GM21737 (cell line): ENCODE measurements at regions not wholly inside any gene's neighbourhood (a gene's known extent, or its start where the extent isn't known, plus 50 kb on each side); places are given as distances from the start of the nearest gene placed in this dataset.
"Not testable (repeated sequence)": the region's sequence is repeated elsewhere in the genome, so short reads cannot be mapped to it uniquely, and the experiment has no call there.

Source experiments
- ATAC-seq: cut with Tn5 transposase; IDR thresholded peaks from one replicate; pipeline ENCODE4 v1.9.1; 2021; ENCODE audit warnings: mild to moderate bottlenecking, moderate library complexity; ENCODE audit not compliant: unreplicated experiment

DNA sequence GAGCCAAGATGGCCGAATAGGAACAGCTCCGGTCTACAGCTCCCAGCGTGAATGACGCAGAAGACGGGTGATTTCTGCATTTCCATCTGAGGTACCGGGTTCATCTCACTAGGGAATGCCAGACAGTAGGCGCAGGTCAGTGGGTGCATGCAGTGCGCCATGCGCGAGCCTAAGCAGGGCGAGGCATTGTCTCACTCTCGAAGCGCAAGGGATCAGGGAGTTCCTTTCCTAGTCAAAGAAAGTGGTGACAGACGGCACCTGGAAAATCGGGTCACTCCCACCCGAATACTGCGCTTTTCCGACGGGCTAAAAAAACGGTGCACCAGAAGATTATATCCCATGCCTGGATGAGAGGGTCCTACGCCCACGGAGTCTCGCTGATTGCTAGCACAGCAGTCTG is 600.1 kb downstream of the PRR16 start:
- ATAC-seq, result not testable (repeated sequence)

DNA sequence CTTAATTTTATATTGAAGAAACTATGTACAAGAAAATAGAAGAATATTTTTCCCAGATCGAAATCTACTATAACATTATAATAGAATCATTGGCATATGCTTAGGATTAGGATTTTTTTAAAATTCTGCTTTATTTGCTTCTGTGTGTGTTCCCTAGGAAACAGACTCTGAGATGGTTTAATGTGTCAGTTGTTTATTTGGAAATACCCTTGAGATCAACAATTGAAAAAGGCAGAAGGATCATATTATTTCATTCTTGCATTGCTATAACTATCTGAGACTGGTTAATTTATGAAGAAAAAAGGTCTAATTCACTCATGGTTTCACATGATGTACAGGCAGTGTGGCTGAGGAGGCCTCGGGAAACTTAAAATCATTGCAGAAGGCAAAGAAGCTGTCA is 622.6 kb downstream of the PRR16 start:
- no peak for ATAC-seq

DNA sequence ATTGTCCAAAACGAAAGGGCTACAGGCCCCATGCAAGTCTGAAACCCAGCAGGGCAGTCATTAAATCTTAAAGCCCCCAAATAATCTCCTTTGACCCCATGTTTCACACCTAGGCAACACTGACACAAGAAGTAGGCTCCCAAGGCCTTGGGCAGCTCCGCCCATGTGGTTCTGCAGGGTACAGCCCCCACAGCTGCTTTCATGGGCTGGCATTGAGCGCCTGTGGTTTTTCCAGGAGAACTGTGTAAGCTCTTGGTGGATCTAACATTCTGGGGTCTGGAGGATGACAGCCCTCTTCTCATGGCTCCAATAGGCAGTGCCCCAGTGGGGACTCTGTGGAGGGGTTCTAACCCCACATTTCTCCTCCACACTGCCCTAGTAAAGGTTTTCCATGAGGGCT is 623.5 kb downstream of the PRR16 start:
- no peak for ATAC-seq

DNA sequence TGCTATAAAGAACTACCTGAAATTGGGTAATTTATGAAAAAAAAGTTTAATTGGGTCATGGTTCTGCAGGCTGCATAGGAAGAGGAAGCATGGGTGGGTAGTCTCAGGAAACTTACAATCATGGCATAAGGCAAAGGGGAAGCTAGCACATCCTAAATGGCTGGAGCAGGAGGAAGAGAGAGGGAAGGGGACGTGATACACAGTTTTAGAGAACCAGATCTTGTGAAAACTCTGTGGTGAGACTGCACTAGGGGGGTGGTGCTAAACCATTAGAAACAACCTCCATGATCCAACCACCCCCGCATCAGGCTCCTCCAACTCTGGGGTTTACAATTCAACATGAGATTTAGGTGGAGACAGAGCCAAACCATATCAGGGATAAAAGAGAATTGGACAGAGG is 624.2 kb downstream of the PRR16 start:
- ATAC-seq, result no peak

DNA sequence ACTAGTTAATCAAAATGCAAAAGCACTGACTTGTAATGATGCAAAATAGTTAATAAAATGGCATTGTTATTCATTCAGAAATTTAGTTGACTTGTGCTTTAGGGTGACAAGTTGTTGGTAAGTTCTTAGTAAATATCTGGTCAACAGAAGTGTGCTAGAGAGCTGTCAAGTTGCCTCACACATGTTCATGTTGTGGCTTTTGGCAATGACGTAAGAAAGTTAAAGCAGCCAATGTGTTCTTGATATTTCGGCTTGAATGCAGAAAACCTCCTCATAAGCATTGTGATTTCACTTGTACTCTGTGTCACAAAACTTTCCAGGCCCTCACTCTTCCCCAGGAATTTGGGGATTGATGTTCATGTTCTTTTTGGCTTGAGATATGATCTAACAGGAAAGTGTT is 626.7 kb downstream of the PRR16 start:
- no peak for ATAC-seq

DNA sequence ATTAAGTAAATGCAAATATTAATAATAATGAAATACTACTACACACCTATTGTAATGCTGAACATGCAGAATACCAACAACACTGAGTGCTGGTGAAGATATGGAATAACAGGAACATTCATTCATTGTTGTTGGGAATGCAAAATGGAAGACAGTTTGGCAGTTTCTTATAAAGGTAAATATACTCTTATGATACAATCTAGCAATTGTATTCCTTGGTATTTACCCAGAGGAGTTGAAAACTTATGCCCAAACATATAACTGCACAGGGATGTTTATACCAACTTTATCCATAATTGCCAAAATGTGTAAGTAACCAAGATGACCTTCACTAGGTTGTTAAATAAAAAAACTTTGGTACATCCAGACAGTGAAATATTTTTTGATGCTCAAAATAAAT is 636.8 kb downstream of the PRR16 start:
- no peak for ATAC-seq

DNA sequence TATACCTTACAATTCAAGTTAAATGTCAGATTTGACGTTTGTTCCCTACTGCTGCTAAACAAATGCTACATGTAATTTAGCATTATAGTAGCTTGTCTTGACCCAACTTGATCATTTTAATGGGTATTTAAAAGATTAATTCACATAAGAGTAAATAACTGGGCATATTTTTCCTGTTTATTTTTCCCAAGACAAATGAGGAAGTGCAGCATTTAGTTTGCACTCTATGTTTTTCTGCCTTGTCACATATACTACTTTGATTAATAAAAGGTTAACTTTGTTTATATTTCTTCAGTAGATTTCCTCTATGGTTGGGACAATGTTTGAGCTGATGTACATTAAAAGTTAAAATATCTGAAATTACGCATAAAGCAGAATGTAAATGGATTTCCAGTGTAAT is 641.8 kb downstream of the PRR16 start:
- no peak for ATAC-seq

DNA sequence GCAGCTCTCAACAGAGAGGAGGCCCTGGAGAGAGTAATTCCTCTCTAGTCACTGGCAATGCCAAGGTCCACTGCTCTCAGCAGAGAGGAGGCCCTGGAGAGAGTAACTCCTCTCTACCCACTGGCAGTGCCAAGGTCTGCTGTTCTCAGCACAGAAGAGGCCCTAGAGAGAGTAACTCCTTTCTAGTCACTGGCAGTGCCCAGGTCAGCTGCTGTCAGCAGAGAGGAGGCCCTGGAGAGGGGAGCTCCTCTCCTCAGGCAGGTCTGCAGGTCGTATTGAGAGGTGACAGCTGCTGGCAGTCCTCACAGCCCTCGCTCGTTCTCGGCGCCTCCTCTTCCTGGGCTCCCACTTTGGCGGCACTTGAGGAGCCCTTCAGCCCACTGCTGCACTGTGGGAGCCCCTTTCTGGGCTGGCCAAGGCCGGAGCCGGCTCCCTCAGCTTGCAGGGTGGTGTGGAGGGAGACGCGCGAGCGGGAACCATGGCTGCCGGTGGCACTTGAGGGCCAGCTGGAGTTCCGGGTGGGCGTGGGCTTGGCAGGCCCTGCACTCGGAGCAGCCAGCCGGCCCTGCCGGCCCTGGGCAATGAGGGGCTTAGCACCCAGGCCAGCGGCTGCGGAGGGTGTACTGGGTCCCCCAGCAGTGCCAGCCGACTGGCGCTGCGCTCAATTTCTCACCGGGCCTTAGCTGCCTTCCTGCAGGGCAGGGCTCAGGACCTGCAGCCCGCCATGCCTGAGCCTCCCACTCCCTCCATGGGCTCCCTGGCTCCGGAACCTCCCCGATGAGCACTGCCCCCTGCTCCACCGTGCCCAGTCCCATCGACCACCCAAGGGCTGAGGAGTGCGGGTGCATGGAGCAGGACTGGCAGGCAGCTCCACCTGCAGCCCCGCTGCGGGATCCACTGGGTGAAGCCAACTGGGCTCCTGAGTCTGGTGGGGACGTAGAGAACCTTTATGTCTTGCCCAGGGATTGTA is 642.9 kb downstream of the PRR16 start:
- not testable (repeated sequence) for ATAC-seq

DNA sequence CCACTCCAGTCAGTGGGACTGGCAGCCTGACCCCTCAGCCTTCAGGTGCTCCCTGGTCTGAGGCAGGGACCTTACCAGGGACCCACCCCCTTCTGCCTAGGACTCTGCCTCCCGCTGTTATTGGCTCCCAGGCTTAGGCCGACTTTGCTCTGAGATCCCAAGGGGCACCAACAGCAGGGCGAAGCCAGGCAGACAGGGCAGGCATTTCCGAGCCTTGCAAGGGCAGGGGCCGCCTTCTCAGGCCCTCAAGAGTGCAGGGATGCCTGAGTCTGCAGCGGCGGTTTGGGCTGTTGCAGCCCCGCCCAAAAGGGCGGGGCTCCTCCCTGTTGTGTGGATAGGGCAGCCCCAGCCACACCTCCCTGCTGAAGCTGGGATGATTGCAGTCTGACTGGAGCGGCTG is 644.6 kb downstream of the PRR16 start:
- no peak for ATAC-seq

DNA sequence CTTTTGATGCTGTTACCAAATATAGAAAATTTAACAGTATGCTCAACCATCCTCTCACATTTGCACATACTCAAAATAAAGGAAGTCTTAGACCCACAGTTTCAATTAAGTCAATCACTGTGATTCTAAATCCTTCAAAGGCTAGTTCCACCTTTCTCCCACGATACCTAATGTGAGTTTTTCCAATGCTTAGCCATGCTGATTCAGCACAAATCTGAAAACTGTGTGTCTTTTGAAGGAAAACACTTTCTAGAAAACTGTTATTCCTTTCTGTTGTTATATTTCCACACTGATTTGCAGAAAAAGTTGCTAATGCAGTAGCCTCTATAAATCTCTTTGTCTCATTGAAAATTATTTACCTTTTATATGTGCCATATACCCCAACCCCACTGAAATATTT is 645.7 kb downstream of the PRR16 start:
- no peak for ATAC-seq

DNA sequence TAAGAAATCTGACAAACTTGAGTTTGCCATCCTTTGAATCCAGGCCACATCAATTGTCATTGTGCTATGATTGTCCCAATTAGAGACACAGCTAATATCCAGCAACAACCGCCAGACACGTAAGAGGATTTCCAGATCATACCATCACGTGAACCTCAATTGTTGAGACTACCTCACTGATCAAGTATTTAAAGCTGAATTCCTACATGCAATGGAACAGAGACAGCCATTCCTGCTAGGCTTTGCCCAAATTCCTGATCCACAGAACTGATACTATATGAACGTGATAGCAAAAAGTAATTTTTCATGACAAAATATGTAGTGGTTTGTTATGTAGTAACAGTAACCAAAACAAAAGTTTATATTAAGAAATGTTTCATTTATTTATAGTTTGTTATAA is 657.7 kb downstream of the PRR16 start:
- no peak for ATAC-seq

DNA sequence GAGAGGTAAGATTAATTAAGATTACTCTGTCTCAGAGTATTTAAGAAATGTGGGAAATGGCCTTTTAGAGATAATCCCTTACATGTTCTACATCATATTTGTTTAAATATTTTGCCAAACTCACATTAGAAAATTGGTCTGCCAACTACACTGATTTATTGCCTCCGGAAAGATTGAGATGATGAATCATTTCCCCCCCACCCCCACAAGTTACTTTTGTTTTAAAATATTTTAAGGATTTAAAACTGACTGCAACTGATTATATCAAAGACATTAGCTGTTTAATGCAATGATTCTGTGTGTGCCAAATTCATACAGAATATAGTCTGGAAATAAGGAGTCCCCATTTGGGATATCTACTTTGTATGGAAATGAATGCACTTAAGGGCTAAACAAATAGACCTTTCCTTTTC is 674.4 kb downstream of the PRR16 start:
- no peak for ATAC-seq

DNA sequence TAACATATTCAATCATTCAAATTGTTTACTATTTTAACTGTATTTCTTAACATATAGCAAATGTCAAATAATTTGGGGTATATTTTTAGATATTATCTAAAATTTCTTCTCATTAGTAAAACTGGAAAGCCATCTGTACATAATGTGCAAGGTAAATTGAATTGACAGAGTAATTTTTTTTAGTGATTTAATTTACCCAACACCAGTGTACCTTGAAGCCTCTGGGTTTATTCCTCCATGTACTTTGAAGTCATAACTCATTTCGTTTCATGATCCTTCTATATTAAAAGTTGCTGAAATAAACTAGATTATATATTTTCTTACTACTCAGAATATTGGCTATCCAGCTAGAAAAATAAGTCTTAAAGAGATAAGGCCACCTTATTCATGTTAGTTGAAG is 674.9 kb downstream of the PRR16 start:
- ATAC-seq, result no peak

DNA sequence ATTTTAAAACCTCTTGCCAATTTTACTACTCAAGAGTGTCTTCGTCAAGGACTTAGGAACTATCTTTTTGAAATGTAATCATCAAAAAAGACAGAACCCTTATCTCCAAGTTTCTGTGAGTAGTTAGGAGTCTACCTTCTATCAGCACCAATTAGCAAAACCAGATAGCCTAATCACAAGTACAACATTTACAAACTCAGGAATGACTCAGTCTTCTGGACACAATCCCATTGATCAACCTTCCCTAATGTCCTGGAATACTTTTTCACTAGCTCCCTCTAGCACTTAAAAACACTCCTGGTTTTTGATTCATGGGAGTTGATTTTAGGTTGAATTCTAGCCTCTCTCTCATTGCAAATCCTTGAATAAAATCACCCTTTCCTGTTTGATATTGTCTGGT is 680.7 kb downstream of the PRR16 start:
- no peak for ATAC-seq

DNA sequence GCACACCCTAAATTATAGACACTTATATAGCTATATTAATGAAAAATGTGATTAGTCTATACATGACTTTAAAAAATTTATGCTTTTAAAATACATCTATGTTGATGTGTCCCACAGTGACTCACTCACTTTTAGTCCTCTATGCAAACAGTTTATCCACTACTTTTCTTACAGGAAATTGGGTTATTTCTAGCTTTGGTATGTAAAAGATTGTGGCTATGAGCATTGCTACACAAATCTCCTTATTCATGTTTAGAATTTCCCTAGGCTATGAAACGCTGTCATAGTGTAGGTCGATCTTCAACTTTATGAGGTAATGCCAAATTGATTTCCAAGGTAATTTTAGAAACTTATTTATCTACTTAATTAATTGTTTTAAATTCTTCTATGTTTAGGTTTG is 687.4 kb downstream of the PRR16 start:
- ATAC-seq, result no peak

DNA sequence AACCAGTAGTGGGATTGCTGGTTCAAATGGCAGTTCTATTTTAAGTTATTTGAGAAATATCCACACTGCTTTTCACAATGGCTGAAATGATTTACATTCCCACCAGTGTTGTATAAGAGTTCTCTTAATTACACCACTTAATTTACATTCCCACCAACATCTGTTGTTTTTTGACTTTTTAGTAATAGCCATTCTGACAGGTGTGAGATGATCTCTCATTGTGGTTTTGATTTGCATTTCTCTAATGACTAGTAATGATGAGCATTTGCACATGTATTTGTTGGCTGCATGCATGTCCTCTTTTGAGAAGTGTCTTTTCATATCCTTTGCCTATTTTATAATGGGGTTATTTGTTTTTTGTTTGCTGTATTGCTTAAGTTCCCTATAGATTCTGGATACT is 688.3 kb downstream of the PRR16 start:
- no peak for ATAC-seq

DNA sequence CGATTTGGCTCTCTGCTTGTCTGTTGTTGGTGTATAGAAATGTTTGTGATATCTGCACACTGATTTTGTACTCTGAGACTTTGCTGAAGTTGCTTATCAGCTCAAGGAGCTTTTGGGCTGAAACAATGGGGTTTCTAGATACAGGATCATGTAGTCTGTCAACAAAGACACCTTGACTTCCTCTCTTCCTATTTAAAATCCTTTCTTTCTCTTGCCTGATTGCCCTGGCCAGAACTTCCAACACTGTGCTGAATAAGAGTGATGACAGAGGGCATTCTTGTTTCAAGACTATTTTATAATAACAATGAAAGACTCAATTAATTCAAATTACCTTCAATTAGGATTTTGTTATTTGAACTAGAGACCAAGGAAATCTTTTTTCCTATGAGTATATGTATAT is 692.5 kb downstream of the PRR16 start:
- no peak for ATAC-seq

DNA sequence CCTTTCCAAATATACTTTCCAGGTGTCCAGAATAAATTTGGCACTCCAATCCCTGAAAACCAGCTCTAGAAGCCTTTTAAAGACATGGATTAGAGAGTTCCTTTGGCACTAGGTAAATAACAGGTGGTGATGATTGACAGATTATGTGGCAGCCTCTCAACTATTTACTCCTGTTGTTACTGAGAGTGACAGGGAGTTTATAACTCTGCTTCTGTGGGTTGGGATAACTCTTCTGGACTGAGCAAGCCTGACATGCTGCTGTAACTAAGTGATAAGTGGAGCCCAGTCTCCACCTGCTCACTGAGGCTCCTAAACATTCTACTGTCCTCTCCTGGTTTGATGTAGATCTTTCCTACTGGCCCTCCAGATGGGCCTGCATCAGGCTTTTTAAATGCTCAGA is 693.2 kb upstream of the FTMT start:
- ATAC-seq, result no peak

DNA sequence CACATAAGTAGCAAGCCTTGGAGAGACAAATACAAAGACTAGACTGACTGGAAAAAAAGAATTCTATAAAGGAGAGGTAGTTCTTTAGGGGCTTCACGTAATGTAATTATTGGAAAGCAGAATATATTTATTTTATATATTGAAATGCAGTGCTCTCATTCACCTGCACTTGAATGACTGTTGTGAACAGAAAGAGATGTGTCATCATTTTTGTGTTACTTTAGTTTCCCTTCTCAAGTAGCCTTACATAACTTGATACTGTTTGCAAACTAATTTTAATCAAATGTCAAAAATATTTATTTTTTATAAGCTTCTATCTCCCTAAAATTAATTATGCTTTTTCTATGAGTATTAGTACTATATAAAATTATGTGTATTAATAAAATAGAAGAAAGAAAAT is 691.1 kb upstream of the FTMT start:
- ATAC-seq, result no peak

DNA sequence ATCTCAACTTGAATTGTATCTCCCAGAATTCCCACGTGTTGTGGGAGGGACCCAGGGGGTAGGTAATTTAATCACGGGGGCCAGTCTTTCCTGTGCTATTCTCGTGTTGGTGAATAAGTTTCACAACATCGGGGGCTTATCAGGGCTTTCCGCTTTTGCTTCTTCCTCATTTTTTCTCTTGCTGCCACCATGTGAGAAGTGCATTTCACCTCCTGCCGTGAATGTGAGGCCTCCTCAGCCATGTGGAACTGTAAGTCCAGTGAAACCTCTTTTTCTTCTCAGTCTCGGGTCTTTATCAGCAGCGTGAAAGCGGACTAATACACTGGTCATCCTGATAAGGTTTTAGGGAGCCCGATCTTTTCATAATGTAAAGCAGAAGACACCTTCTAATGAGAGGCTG is 687.0 kb upstream of the FTMT start:
- no peak for ATAC-seq

DNA sequence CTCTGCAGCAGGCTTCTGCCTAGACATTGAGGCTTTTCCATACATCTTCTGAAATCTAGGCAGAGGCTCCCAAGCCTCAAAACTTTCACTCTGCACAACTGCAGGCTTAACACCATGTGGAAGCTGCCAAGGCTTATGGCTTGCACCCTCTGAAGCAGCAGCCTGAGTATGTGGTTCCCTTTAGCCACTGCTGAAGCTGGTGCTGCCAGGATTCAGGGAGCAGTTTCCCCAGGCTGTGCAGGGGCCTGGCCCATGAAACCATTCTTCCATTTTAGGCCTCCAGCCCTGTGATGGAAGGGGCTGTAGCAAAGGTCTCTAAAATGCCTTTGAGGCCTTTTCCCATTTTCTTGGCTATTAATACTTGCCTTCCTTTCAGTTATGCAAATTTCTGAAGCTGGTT is 680.3 kb upstream of the FTMT start:
- no peak for ATAC-seq

DNA sequence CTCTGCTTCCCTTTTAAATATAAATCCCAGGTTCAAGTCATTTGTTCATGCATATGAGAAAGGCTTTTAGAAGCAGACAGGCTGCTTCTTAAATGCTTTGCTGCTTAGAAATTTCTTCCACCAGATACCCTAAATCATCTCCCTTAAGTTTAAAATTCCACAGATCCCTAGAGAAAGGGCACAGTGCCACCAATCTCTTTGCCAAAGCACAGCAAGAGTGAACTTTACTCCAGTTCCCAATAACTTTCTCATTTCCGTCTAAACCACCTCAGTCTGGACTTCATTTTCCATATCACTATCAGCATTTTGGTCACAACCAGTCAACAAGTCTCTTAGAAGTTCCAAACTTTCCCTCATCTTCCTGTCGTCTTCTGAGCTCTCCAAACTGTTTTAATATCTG is 679.8 kb upstream of the FTMT start:
- ATAC-seq, result no peak

DNA sequence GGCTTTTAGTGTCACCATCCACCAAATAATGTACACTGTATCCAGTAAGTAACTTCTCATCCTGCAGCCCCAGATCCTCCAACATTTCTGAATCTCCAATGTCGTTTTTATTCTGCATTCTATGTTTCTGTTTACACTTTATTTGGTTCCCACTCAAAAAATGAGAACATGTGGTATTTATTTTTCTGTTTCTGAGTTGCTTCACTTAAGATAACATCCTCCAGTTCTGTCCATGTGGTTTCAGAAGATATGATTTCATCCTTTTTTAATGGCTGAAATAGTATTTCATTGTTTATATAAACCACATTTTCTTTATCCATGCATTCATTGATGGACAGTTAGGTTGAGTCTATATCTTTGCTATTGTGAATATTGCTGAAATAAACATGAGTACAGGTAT is 677.3 kb upstream of the FTMT start:
- ATAC-seq, result no peak
